Endothelial cell (in vitro differentiated cells): ENCODE measurements at regions not wholly inside any gene's neighbourhood (a gene's known extent, or its start where the extent isn't known, plus 50 kb on each side); places are given as distances from the start of the nearest gene placed in this dataset.

Experiments
- DNase-seq: peaks from one replicate; pipeline ENCODE4 v3.0.0; 2021; ENCODE audit warnings: low spot score
- H3K27ac Mint-ChIP-seq: one replicate; pipeline ENCODE4 v1.8.0; 2021; ENCODE audit warnings: mixed read lengths, inconsistent platforms; ENCODE audit not compliant: unreplicated experiment
- H3K27me3 Mint-ChIP-seq: one replicate; pipeline ENCODE4 v1.8.0; 2021; ENCODE audit warnings: mild to moderate bottlenecking, moderate library complexity, mixed read lengths, inconsistent platforms; ENCODE audit not compliant: unreplicated experiment
- H3K36me3 Mint-ChIP-seq: one replicate; pipeline ENCODE4 v1.8.0; 2021; ENCODE audit warnings: mild to moderate bottlenecking, low read depth, mixed read lengths, inconsistent platforms; ENCODE audit not compliant: unreplicated experiment
- H3K4me1 Mint-ChIP-seq: one replicate; pipeline ENCODE4 v1.8.0; 2021; ENCODE audit warnings: mild to moderate bottlenecking, mixed read lengths, inconsistent platforms; ENCODE audit not compliant: unreplicated experiment
- H3K4me3 Mint-ChIP-seq: one replicate; pipeline ENCODE4 v1.8.0; 2021; ENCODE audit warnings: mild to moderate bottlenecking, mixed read lengths, inconsistent platforms; ENCODE audit not compliant: unreplicated experiment
- H3K9me3 Mint-ChIP-seq: one replicate; pipeline ENCODE4 v1.8.0; 2021; ENCODE audit warnings: mixed read lengths, inconsistent platforms; ENCODE audit not compliant: unreplicated experiment
- TF ChIP-seq, protein P1 (sequence below): fragments of 200-600 bp; sonication (generic); IDR thresholded peaks from one replicate; pipeline ENCODE4 v1.5.0; 2021; ENCODE audit warnings: antibody characterized with exemption; ENCODE audit not compliant: unreplicated experiment

- no peaks in the 10 kb centered on the region for H3K4me1 Mint-ChIP-seq
- H3K9me3 Mint-ChIP-seq: peaks cover 9% of the 10 kb centered on the region
- TF ChIP-seq, protein P1, sequence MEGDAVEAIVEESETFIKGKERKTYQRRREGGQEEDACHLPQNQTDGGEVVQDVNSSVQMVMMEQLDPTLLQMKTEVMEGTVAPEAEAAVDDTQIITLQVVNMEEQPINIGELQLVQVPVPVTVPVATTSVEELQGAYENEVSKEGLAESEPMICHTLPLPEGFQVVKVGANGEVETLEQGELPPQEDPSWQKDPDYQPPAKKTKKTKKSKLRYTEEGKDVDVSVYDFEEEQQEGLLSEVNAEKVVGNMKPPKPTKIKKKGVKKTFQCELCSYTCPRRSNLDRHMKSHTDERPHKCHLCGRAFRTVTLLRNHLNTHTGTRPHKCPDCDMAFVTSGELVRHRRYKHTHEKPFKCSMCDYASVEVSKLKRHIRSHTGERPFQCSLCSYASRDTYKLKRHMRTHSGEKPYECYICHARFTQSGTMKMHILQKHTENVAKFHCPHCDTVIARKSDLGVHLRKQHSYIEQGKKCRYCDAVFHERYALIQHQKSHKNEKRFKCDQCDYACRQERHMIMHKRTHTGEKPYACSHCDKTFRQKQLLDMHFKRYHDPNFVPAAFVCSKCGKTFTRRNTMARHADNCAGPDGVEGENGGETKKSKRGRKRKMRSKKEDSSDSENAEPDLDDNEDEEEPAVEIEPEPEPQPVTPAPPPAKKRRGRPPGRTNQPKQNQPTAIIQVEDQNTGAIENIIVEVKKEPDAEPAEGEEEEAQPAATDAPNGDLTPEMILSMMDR: no peak
- H3K36me3 Mint-ChIP-seq: no peaks in the 10 kb centered on the region
- H3K4me3 Mint-ChIP-seq: no peak overlapping the region
- peaks cover 1% of the 10 kb centered on the region for H3K27me3 Mint-ChIP-seq
- no peak for DNase-seq
- no peak overlapping the region for H3K27ac Mint-ChIP-seq
Measured at GRCh38 chr6:170073846-170074245, 217.0 kb downstream of the DLL1 start.

DNA sequence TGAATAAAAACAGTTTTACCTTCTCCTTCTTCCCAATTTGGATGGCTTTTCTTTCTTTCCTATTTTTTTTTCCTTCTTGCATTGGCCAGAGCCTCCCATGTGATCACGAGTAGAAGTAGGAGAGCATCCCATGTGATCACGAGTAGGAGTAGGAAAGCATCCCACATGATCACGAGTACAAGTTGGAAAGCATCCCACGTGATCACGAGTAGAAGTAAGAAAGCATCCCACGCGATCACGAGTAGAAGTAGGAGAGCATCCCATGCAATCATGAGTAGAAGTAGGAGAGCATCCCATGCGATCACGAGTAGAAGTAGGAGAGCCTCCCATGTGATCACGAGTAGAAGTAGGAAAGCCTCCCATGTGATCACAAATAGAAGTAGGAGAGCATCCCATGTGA lies 218.6 kb downstream of the DLL1 start:
- TF ChIP-seq, protein P1: no peak
- Mint-ChIP-seq H3K36me3 (no peaks in the 10 kb centered on the region), H3K9me3 (peaks cover 9% of the 10 kb centered on the region), H3K27ac (no peak overlapping the region), H3K4me1 (no peaks in the 10 kb centered on the region), H3K4me3 (no peak overlapping the region), H3K27me3 (peaks cover 2% of the 10 kb centered on the region)
- DNase-seq: no peak

DNA sequence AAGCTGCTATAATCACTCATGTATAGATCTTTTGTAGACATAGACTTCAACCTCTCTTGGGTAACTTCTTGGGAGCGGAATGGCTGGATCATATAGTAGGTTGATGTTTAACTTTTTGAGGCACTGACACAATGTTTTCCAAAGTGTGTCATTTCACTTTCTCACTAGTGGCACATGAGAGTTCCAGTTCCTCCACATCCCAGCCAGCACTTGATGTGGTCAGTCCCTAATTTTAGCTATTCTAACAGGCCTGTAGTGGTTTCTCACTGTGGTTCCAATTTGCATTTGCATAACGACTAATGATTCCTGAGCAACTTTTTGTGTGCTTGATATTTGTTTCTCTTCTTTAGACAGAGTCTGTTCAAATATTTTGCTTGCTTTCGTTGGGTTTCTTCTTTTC lies 221.3 kb downstream of the DLL1 start:
- Mint-ChIP-seq H3K4me1 (no peaks in the 10 kb centered on the region), H3K36me3 (no peaks in the 10 kb centered on the region), H3K27me3 (peaks cover 3% of the 10 kb centered on the region), H3K27ac (no peak overlapping the region), H3K4me3 (no peak overlapping the region), H3K9me3 (peaks cover 9% of the 10 kb centered on the region)
- TF ChIP-seq, protein P1: no peak
- DNase-seq: no peak

GRCh38 chr6:170068496-170068895 lies 222.4 kb downstream of the DLL1 start:
- TF ChIP-seq, protein P1: no peak
- Mint-ChIP-seq H3K4me1 (no peaks in the 10 kb centered on the region), H3K27ac (no peak overlapping the region)

GRCh38 chr6:170067923-170068360 lies 222.9 kb downstream of the DLL1 start:
- H3K27ac Mint-ChIP-seq: no peak overlapping the region
- H3K9me3 Mint-ChIP-seq: peaks cover 9% of the 10 kb centered on the region
- H3K27me3 Mint-ChIP-seq: peaks cover 6% of the 10 kb centered on the region
- no peaks in the 10 kb centered on the region for H3K4me1 Mint-ChIP-seq
- H3K36me3 Mint-ChIP-seq: no peaks in the 10 kb centered on the region
- no peak for DNase-seq
- no peak overlapping the region for H3K4me3 Mint-ChIP-seq
- TF ChIP-seq, protein P1: no peak

More at GRCh38 chr6:170068496-170068895, 222.4 kb downstream of the DLL1 start:
- Mint-ChIP-seq H3K4me3 (no peak overlapping the region), H3K36me3 (no peaks in the 10 kb centered on the region), H3K27me3 (peaks cover 6% of the 10 kb centered on the region), H3K9me3 (peaks cover 9% of the 10 kb centered on the region)
- DNase-seq: no peak
